ENCODE measurements at regions not wholly inside any gene's neighbourhood (a gene's known extent, or its start where the extent isn't known, plus 50 kb on each side); places are given as distances from the start of the nearest gene placed in this dataset.

DNA sequence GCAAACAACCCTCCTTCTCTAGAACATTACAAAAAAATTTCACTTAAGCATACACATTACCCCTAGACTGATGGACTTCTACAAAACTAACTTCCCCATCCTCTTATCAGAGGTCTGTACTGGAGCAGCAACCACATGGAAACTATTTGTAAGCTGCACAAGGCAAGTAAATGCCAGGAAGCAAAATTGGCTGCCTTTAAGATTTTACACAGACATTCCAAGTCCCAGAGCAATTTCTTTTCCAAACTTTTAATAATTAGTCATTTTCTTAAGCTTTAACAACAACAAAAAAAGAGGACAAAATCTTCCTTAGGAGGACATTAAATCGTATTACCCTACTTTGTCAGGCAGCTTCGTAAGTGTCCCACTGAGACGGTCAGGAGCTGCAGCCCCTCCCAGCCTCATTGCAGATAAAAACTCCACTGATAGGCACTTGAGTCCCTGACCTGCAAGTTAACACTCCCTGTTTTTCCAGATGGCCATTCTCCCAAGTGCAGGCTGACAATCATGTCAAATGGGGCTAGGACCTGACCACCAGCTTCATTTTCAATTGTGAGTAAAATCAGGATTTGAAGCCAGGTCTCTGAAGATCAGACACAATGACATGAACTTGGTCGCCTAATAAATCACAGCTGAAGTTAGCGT, 680.1 kb downstream of the DIAPH3 start:
- TF ChIP-seq, protein P1, sequence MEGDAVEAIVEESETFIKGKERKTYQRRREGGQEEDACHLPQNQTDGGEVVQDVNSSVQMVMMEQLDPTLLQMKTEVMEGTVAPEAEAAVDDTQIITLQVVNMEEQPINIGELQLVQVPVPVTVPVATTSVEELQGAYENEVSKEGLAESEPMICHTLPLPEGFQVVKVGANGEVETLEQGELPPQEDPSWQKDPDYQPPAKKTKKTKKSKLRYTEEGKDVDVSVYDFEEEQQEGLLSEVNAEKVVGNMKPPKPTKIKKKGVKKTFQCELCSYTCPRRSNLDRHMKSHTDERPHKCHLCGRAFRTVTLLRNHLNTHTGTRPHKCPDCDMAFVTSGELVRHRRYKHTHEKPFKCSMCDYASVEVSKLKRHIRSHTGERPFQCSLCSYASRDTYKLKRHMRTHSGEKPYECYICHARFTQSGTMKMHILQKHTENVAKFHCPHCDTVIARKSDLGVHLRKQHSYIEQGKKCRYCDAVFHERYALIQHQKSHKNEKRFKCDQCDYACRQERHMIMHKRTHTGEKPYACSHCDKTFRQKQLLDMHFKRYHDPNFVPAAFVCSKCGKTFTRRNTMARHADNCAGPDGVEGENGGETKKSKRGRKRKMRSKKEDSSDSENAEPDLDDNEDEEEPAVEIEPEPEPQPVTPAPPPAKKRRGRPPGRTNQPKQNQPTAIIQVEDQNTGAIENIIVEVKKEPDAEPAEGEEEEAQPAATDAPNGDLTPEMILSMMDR (IDR thresholded peaks at IDR 0.05; ENCODE audit: low read depth, low read length, missing input control) = no peak
- TF ChIP-seq, protein P2, sequence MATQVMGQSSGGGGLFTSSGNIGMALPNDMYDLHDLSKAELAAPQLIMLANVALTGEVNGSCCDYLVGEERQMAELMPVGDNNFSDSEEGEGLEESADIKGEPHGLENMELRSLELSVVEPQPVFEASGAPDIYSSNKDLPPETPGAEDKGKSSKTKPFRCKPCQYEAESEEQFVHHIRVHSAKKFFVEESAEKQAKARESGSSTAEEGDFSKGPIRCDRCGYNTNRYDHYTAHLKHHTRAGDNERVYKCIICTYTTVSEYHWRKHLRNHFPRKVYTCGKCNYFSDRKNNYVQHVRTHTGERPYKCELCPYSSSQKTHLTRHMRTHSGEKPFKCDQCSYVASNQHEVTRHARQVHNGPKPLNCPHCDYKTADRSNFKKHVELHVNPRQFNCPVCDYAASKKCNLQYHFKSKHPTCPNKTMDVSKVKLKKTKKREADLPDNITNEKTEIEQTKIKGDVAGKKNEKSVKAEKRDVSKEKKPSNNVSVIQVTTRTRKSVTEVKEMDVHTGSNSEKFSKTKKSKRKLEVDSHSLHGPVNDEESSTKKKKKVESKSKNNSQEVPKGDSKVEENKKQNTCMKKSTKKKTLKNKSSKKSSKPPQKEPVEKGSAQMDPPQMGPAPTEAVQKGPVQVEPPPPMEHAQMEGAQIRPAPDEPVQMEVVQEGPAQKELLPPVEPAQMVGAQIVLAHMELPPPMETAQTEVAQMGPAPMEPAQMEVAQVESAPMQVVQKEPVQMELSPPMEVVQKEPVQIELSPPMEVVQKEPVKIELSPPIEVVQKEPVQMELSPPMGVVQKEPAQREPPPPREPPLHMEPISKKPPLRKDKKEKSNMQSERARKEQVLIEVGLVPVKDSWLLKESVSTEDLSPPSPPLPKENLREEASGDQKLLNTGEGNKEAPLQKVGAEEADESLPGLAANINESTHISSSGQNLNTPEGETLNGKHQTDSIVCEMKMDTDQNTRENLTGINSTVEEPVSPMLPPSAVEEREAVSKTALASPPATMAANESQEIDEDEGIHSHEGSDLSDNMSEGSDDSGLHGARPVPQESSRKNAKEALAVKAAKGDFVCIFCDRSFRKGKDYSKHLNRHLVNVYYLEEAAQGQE (IDR thresholded peaks at IDR 0.05) = no peak
- TF ChIP-seq FOXA1 (IDR thresholded peaks at IDR 0.05) (no peak), YY1 (IDR thresholded peaks at IDR 0.05) (no peak)
- TF ChIP-seq, protein P3, sequence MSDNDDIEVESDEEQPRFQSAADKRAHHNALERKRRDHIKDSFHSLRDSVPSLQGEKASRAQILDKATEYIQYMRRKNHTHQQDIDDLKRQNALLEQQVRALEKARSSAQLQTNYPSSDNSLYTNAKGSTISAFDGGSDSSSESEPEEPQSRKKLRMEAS (IDR thresholded peaks at IDR 0.05) = peak; percentile 11
